A549 (cell line): ENCODE measurements at regions not wholly inside any gene's neighbourhood (a gene's known extent, or its start where the extent isn't known, plus 50 kb on each side); places are given as distances from the start of the nearest gene placed in this dataset.

Experiments
- ATAC-seq, 2 experiments: fragments of 200-7000 bp in 1 of 2; fragments of >200 bp in 1 of 2; cut with Nextera tagmentation in 1 of 2; cut with Tn5 transposase in 1 of 2; 3 replicates each; pipeline versions ENCODE4 v1.8.0 to v1.9.1; 2018 to 2020; ENCODE audit warnings: mild to moderate bottlenecking in 1 of 2, moderate library complexity in 1 of 2
- CTCF ChIA-PET: fragments of 300-600 bp; sonication (Branson Sonifier 250); formaldehyde crosslinking; extraction: SDS; loops from one replicate; lab custom pipeline; 2021; ENCODE audit warnings: antibody characterized with exemption, inconsistent platforms; lab: Yijun Ruan, JAX
- POLR2A ChIA-PET: fragments of 350-600 bp; formaldehyde crosslinking; extraction: SDS; loops from one replicate; lab custom pipeline; 2021; ENCODE audit warnings: antibody characterized with exemption, inconsistent platforms; lab: Yijun Ruan, JAX
- DNase-seq, 2 experiments: peaks; one replicate each; pipeline versions ENCODE4 v3.0.0 to v3.0.0-alpha.2; 2011 to 2016; ENCODE audit warnings: low read depth in 1 of 2, low spot score in 1 of 2
- FAIRE-seq: peaks from 2 replicates; lab custom pipeline; 2011; peaks lifted over from hg19 to GRCh38; lab: Jason Lieb, UNC
- H3K27ac ChIP-seq, 2 experiments: fragments of >200 bp; sonication (Bioruptor Twin); formaldehyde crosslinking; 3 replicates each; pipeline ENCODE4 v1.5.1; 2016 to 2017
- H3K4me1 ChIP-seq: fragments of >200 bp; sonication (Bioruptor Twin); formaldehyde crosslinking; 3 replicates; pipeline ENCODE4 v1.6.1; 2016
- H3K4me2 ChIP-seq: fragments of >200 bp; sonication (Bioruptor Twin); formaldehyde crosslinking; 3 replicates; pipeline ENCODE4 v1.6.1; 2016
- H3K4me3 ChIP-seq: fragments of >200 bp; sonication (Bioruptor Twin); formaldehyde crosslinking; 3 replicates; pipeline ENCODE4 v1.5.1; 2016
- H3K9me3 ChIP-seq: fragments of >200 bp; sonication (Bioruptor Twin); formaldehyde crosslinking; 3 replicates; pipeline ENCODE4 v1.6.1; 2016
- CBX8 ChIP-seq: fragments of 200-600 bp; sonication (generic); IDR thresholded peaks from 2 replicates; pipeline ENCODE4 v1.6.1; 2016
- CEBPB ChIP-seq, 2 experiments: fragments of >200 bp in 1 of 2; sonication (Bioruptor Twin) in 1 of 2; formaldehyde crosslinking in 1 of 2; IDR thresholded peaks; 2 replicates each; pipeline ENCODE4 v1.6.1; 2012 to 2016
- EP300 ChIP-seq, 2 experiments: fragments of >200 bp; sonication (Bioruptor Twin); formaldehyde crosslinking; IDR thresholded peaks; 2 replicates in 1 of 2; 3 replicates in 1 of 2; pipeline ENCODE4 v1.6.1; 2016 to 2017
- FOSL2 ChIP-seq, 2 experiments: fragments of 450-650 bp in 1 of 2; fragments of >200 bp in 1 of 2; sonication (Bioruptor Twin) in 1 of 2; formaldehyde crosslinking; IDR thresholded peaks; 2 replicates each; pipeline versions ENCODE4 v1.5.0 to v1.6.1; 2016 to 2020; ENCODE audit warnings: mild to moderate bottlenecking in 1 of 2, moderate library complexity in 1 of 2
- GATA3 ChIP-seq: IDR thresholded peaks from 2 replicates; pipeline ENCODE4 v1.6.1; 2012; ENCODE audit warnings: borderline replicate concordance
- HDAC2 ChIP-seq: fragments of 200-600 bp; sonication (generic); IDR thresholded peaks from 2 replicates; pipeline ENCODE4 v1.6.1; 2016
- HOXB5 ChIP-seq: fragments of 250-450 bp; sonication (Bioruptor Pico); IDR thresholded peaks from 2 replicates; pipeline ENCODE4 v1.5.0; 2020; ENCODE audit warnings: mild to moderate bottlenecking, moderate library complexity
- JUN ChIP-seq, 2 experiments: fragments of >200 bp; sonication (Bioruptor Twin); formaldehyde crosslinking; IDR thresholded peaks; 2 replicates in 1 of 2; 3 replicates in 1 of 2; pipeline ENCODE4 v1.6.1; 2016 to 2017
- JUNB ChIP-seq: fragments of >200 bp; sonication (Bioruptor Twin); formaldehyde crosslinking; IDR thresholded peaks from 2 replicates; pipeline ENCODE4 v1.6.1; 2016
- KDM1A ChIP-seq: fragments of 200-600 bp; sonication (generic); IDR thresholded peaks from 2 replicates; pipeline ENCODE4 v1.6.1; 2016; ENCODE audit warnings: low read depth, mild to moderate bottlenecking
- NPAS2 ChIP-seq: fragments of 250-450 bp; sonication (Bioruptor Pico); IDR thresholded peaks from 2 replicates; pipeline ENCODE4 v1.8.0; 2022; ENCODE audit warnings: mild to moderate bottlenecking, moderate library complexity, borderline replicate concordance
- PHF8 ChIP-seq: fragments of 200-600 bp; sonication (generic); IDR thresholded peaks from 2 replicates; pipeline ENCODE4 v1.6.1; 2016; ENCODE audit warnings: low read depth, mild to moderate bottlenecking, antibody characterized with exemption, moderate library complexity, borderline replicate concordance
- RARB ChIP-seq: fragments of 250-450 bp; sonication (Bioruptor Pico); IDR thresholded peaks from 2 replicates; pipeline ENCODE4 v1.8.0; 2021; ENCODE audit warnings: mild to moderate bottlenecking, moderate library complexity
- RCOR1 ChIP-seq: fragments of 150-350 bp; IDR thresholded peaks from 2 replicates; pipeline ENCODE4 v1.6.1; 2014; ENCODE audit warnings: antibody characterized with exemption, low read length, low read depth
- RNF2 ChIP-seq: fragments of 200-600 bp; sonication (generic); IDR thresholded peaks from 2 replicates; pipeline ENCODE4 v1.6.1; 2016; ENCODE audit warnings: low read depth, mild to moderate bottlenecking, antibody characterized with exemption, moderate library complexity, borderline replicate concordance
- TP53 ChIP-seq: fragments of 250-450 bp; sonication (Bioruptor Pico); IDR thresholded peaks from 2 replicates; pipeline ENCODE4 v1.5.0; 2021; ENCODE audit warnings: mild to moderate bottlenecking, moderate library complexity
- ZFP36 ChIP-seq: fragments of 450-650 bp; IDR thresholded peaks from 2 replicates; pipeline ENCODE4 v1.6.1; 2014; ENCODE audit warnings: borderline replicate concordance; ENCODE audit not compliant: partially characterized antibody
- ZSCAN20 ChIP-seq: fragments of 250-450 bp; sonication (Bioruptor Pico); IDR thresholded peaks from 2 replicates; pipeline ENCODE4 v1.8.0; 2022; ENCODE audit warnings: mild to moderate bottlenecking, moderate library complexity
- WGBS: methylation state at CpG from one replicate; pipeline ENCODE4 v1.1.6; 2017; ENCODE audit errors: missing lambda C conversion rate; 5-methylcytosine and 5-hydroxymethylcytosine counted together
- TF ChIP-seq, protein P1 (sequence below): fragments of >200 bp; sonication (Bioruptor Twin); formaldehyde crosslinking; IDR thresholded peaks from 3 replicates; pipeline ENCODE4 v1.6.1; 2016
- TF ChIP-seq, protein P2 (sequence below): fragments of >200 bp; sonication (Bioruptor Twin); formaldehyde crosslinking; IDR thresholded peaks from 3 replicates; pipeline ENCODE4 v1.5.1; 2016
- TF ChIP-seq, protein P3 (sequence below): IDR thresholded peaks from 2 replicates; pipeline ENCODE4 v1.6.1; 2012
- TF ChIP-seq, protein P4 (sequence below): IDR thresholded peaks from 2 replicates; pipeline ENCODE4 v1.6.1; 2012

DNA sequence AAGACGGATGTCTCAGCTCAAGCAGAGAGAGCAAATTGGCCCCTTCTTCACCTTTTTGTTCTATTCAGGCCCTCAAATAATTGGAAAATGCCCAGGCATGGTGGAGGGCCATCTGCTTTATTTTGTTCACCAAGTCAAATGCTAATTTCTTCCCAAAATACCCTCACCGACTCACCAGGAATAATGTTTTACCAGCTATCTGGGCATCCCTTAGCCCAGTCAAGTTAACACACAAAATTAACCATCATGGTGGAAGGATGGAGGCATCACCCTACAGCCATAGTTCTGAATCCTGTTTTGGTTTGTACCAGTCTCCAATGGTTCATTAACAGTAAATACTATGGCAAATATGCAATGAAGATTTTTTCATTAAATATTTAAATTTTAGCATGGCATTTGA, 51.7 kb upstream of the SERP2 start:
- Histone ChIP-seq H3K4me1 (peaks cover 6% of the 10 kb centered on the region; the same call in 2 of the 3 replicates), H3K27ac (no peak overlapping the region), H3K4me2 (no peak overlapping the region), H3K4me3 (no peak overlapping the region), H3K9me3 (no peaks in the 10 kb centered on the region)
- ATAC-seq (no peak), FAIRE-seq (no peak), DNase-seq (no peak)
- TF ChIP-seq FOSL2 (IDR thresholded peaks at IDR 0.05) (no peak), FOSL2 (CRISPR knock-in tag; IDR thresholded peaks at IDR 0.05) (no peak), RCOR1 (no peak), CBX8 (no peak), JUN (IDR thresholded peaks at IDR 0.05) (no peak), NPAS2 (CRISPR knock-in tag) (no peak), HDAC2 (no peak), TP53 (no peak), RARB (no peak), HOXB5 (CRISPR knock-in tag) (no peak), KDM1A (no peak), GATA3 (no peak)
- TF ChIP-seq, protein P1, sequence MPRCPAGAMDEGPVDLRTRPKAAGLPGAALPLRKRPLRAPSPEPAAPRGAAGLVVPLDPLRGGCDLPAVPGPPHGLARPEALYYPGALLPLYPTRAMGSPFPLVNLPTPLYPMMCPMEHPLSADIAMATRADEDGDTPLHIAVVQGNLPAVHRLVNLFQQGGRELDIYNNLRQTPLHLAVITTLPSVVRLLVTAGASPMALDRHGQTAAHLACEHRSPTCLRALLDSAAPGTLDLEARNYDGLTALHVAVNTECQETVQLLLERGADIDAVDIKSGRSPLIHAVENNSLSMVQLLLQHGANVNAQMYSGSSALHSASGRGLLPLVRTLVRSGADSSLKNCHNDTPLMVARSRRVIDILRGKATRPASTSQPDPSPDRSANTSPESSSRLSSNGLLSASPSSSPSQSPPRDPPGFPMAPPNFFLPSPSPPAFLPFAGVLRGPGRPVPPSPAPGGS = no peak
- TF ChIP-seq, protein P2, sequence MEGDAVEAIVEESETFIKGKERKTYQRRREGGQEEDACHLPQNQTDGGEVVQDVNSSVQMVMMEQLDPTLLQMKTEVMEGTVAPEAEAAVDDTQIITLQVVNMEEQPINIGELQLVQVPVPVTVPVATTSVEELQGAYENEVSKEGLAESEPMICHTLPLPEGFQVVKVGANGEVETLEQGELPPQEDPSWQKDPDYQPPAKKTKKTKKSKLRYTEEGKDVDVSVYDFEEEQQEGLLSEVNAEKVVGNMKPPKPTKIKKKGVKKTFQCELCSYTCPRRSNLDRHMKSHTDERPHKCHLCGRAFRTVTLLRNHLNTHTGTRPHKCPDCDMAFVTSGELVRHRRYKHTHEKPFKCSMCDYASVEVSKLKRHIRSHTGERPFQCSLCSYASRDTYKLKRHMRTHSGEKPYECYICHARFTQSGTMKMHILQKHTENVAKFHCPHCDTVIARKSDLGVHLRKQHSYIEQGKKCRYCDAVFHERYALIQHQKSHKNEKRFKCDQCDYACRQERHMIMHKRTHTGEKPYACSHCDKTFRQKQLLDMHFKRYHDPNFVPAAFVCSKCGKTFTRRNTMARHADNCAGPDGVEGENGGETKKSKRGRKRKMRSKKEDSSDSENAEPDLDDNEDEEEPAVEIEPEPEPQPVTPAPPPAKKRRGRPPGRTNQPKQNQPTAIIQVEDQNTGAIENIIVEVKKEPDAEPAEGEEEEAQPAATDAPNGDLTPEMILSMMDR = no peak
- CTCF ChIA-PET = no interaction called here
- WGBS = 88% methylated on average over 2 of the region's 2 CpGs
- POLR2A ChIA-PET = interaction anchor here (0.6 kb wide), 1 partner anchor 1010 kb away, joined by 4 read pairs; no protein-coding TSS in a partner anchor

DNA sequence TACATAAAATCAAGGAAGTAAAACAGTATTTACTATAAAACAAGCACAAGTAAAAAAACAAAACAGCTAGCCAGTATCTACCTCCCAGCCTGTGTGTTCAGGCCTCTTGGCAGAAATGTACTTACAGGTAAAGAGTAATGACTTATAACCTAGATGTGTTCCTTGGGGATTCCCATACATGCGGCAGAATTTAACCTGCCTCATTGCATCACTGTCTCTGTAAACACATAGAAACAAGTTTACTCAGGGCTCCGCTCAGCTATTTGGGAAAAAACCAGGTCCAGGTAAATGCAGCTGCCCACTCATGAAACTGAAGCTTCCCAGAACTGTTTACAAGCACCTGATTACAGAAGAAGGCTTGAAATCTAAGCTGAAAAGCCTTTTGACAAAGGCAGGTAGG, 50.7 kb upstream of the SERP2 start:
- no peaks in the 10 kb centered on the region; the same call in 2 of the 3 replicates for H3K9me3 ChIP-seq
- ATAC-seq (no peak), FAIRE-seq (no peak), DNase-seq (no peak)
- H3K4me2 ChIP-seq = no peak overlapping the region
- no peak overlapping the region for H3K27ac ChIP-seq
- ChIA-PET POLR2A (no interaction called here), CTCF (no interaction called here)
- peaks cover 2% of the 10 kb centered on the region; the same call in 2 of the 3 replicates for H3K4me1 ChIP-seq
- no peak overlapping the region for H3K4me3 ChIP-seq
- TF ChIP-seq, protein P3, sequence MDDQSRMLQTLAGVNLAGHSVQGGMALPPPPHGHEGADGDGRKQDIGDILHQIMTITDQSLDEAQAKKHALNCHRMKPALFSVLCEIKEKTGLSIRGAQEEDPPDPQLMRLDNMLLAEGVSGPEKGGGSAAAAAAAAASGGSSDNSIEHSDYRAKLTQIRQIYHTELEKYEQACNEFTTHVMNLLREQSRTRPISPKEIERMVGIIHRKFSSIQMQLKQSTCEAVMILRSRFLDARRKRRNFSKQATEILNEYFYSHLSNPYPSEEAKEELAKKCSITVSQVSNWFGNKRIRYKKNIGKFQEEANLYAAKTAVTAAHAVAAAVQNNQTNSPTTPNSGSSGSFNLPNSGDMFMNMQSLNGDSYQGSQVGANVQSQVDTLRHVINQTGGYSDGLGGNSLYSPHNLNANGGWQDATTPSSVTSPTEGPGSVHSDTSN = no peak
- TF ChIP-seq EP300 (IDR thresholded peaks at IDR 0.05) (no peak), RARB (no peak), ZFP36 (no peak), RNF2 (no peak), CEBPB (IDR thresholded peaks at IDR 0.05) (no peak), JUNB (no peak), PHF8 (no peak), ZSCAN20 (CRISPR knock-in tag) (no peak)
- TF ChIP-seq, protein P1 = no peak
- TF ChIP-seq, protein P4, sequence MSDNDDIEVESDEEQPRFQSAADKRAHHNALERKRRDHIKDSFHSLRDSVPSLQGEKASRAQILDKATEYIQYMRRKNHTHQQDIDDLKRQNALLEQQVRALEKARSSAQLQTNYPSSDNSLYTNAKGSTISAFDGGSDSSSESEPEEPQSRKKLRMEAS = no peak
- TF ChIP-seq, all 56 proteins: peak for 0
- WGBS = 50% methylated on average over 2 of the region's 2 CpGs
